ENCODE measurements at regions not wholly inside any gene's neighbourhood (a gene's known extent, or its start where the extent isn't known, plus 50 kb on each side); places are given as distances from the start of the nearest gene placed in this dataset.

- no peak for TF ChIP-seq CTCF (IDR thresholded peaks at IDR 0.05; ENCODE audit: low read depth, low read length)
- TF ChIP-seq POLR2A (IDR thresholded peaks at IDR 0.05; ENCODE audit: extremely low read depth, insufficient read length): no peak
Measured at GRCh38 chr13:47226516-47226915, 329.7 kb upstream of the HTR2A start.

Measured in NB4 (cell line).